ENCODE measurements at regions not wholly inside any gene's neighbourhood (a gene's known extent, or its start where the extent isn't known, plus 50 kb on each side); places are given as distances from the start of the nearest gene placed in this dataset.

- no peaks in the 10 kb centered on the region for H3K36me3 ChIP-seq
- intact Hi-C loops (cut with DNase I; ENCODE audit: low total_unique reads) = no loop called here
- no peak for DNase-seq
- no peak overlapping the region for H3K27ac ChIP-seq
- H3K4me1 ChIP-seq = peaks cover 0 to 5% (median 0%) of the 10 kb centered on the region in 6 donors
- no peaks in the 10 kb centered on the region for H3K27me3 ChIP-seq (replicated peaks in 1 of 7)
- WGBS, 5 donors = 73 to 85% (median 79%) methylated on average over 1 of the region's 1 CpG
- no peak overlapping the region for H3K4me3 ChIP-seq
- no peak for TF ChIP-seq POLR2A (IDR thresholded peaks at IDR 0.05)
- TF ChIP-seq POLR2AphosphoS5 (IDR thresholded peaks at IDR 0.05) = no peak
- no peak for TF ChIP-seq CTCF (IDR thresholded peaks at IDR 0.05 in 8 of 11, conservative IDR thresholded peaks at IDR 0.05 in 3 of 11)
- H3K9me3 ChIP-seq = no peaks in the 10 kb centered on the region
Measured at GRCh38 chr2:186098821-186099220, 360.2 kb downstream of the FSIP2 start.

GRCh38 chr2:186099826-186100225 lies 361.2 kb downstream of the FSIP2 start:
- Histone ChIP-seq H3K27me3 (replicated peaks in 1 of 7) (no peaks in the 10 kb centered on the region), H3K27ac (no peak overlapping the region), H3K4me3 (no peak overlapping the region), H3K36me3 (no peaks in the 10 kb centered on the region), H3K9me3 (no peaks in the 10 kb centered on the region), H3K4me1 (peaks cover 0 to 5% (median 0%) of the 10 kb centered on the region in 6 donors)
- DNase-seq = no peak
- intact Hi-C loops (cut with DNase I; ENCODE audit: low total_unique reads) = no loop called here
- TF ChIP-seq POLR2A (IDR thresholded peaks at IDR 0.05) (no peak), POLR2AphosphoS5 (IDR thresholded peaks at IDR 0.05) (no peak), CTCF (IDR thresholded peaks at IDR 0.05 in 8 of 11, conservative IDR thresholded peaks at IDR 0.05 in 3 of 11) (no peak)
- 76 to 88% (median 85%) methylated on average over 2 of the region's 2 CpGs for WGBS, 5 donors

- intact Hi-C loops (cut with DNase I; ENCODE audit: low total_unique reads) = no loop called here
- Histone ChIP-seq H3K27ac (no peak overlapping the region), H3K36me3 (no peaks in the 10 kb centered on the region), H3K9me3 (no peaks in the 10 kb centered on the region), H3K4me1 (peaks cover 0 to 5% (median 0%) of the 10 kb centered on the region in 6 donors), H3K27me3 (replicated peaks in 1 of 7) (no peaks in the 10 kb centered on the region), H3K4me3 (no peak overlapping the region)
- DNase-seq = no peak
- TF ChIP-seq CTCF (IDR thresholded peaks at IDR 0.05 in 8 of 11, conservative IDR thresholded peaks at IDR 0.05 in 3 of 11) (no peak), POLR2AphosphoS5 (IDR thresholded peaks at IDR 0.05) (no peak), POLR2A (IDR thresholded peaks at IDR 0.05) (no peak)
Measured at GRCh38 chr2:186100636-186101035, 362.0 kb downstream of the FSIP2 start.

GRCh38 chr2:186101616-186102015 lies 363.0 kb downstream of the FSIP2 start:
- TF ChIP-seq POLR2AphosphoS5 (IDR thresholded peaks at IDR 0.05) (no peak), CTCF (IDR thresholded peaks at IDR 0.05 in 8 of 11, conservative IDR thresholded peaks at IDR 0.05 in 3 of 11) (no peak), POLR2A (IDR thresholded peaks at IDR 0.05) (no peak)
- no peak for DNase-seq
- Histone ChIP-seq H3K9me3 (no peaks in the 10 kb centered on the region), H3K36me3 (no peaks in the 10 kb centered on the region), H3K4me1 (peaks cover 0 to 5% (median 0%) of the 10 kb centered on the region in 6 donors), H3K4me3 (no peak overlapping the region), H3K27ac (no peak overlapping the region), H3K27me3 (replicated peaks in 1 of 7) (no peaks in the 10 kb centered on the region)
- 59 to 70% (median 62%) methylated on average over 3 of the region's 3 CpGs for WGBS, 5 donors
- intact Hi-C loops (cut with DNase I; ENCODE audit: low total_unique reads) = no loop called here

Data from spleen (tissue), 11 donors.